NCI-H345 treated with DMSO at 0.1 percent for 48 hours (cell line): ENCODE measurements at regions not wholly inside any gene's neighbourhood (a gene's known extent, or its start where the extent isn't known, plus 50 kb on each side); places are given as distances from the start of the nearest gene placed in this dataset.

Source experiments
- DNase-seq: peaks from one replicate; lab custom pipeline; 2025; ENCODE audit not compliant: unreplicated experiment; lab: John Stamatoyannopoulos, UW

GRCh38 chr3:84039099-84039498 is 919.7 kb upstream of the CADM2 start:
- no peak for DNase-seq

GRCh38 chr3:84042399-84043106 is 916.2 kb upstream of the CADM2 start:
- no peak for DNase-seq

GRCh38 chr3:84066915-84067314 is 891.9 kb upstream of the CADM2 start:
- no peak for DNase-seq

DNA sequence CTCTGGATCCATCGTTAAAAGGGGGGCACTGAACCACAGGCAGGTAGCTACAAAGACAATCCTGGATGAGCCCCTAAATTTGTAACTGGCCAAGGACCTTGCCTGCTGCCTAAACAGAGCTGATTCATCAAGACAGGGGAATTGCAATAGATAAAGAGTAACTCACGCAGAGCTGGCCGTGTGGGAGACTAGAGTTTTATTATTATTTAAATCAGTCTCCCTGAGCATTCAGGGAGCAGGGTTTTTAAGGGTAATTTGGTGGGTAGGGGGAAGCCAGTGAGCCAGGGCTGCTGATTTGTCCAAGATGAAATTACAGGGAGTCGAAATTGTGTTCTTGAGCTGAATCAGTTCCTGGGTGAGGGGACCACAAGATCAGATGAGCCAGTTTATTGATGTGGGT is 885.1 kb upstream of the CADM2 start:
- DNase-seq = no peak

- no peak for DNase-seq
Observed at GRCh38 chr3:84074767-84075166, 884.0 kb upstream of the CADM2 start.

DNA sequence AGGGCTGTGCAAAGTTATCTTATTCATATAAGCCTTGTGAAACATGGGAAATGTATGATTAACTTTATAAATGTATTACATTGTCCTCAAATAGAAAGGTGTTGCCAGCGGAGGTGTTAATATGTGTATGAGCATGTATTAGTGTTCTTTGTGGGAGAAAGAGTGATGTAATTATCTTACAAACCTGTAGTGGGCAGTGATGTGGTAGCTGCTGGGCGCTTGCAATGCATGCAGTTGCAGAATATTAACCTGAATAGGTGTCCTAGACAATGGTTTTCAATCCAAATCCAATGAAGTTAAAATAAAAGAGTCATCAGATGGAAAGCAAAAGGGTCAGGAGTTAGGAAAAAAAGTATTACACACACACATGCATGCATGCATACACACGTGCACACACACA is 881.3 kb upstream of the CADM2 start:
- DNase-seq = no peak

DNA sequence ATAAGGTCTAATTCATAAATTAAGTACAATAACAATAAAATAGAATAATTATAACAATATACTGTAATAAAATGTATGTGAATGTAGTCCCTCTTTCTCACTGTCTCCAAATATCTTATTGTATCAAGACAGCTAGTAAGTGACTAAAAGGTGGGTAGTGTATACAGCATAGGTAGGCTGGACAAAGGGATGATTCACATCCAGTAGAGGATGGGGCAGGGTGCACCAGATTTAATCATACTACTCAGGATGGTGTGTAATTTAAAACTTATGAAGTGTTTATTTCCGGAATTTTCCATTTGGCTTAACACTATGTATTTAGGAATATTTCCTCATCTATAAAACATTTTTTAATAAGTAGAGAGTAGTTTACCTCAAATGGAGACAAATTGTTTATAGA is 876.1 kb upstream of the CADM2 start:
- DNase-seq = no peak

- no peak for DNase-seq
Observed at GRCh38 chr3:84092907-84093306, 865.9 kb upstream of the CADM2 start.

GRCh38 chr3:84096188-84096587 is 862.6 kb upstream of the CADM2 start:
- DNase-seq = no peak

- no peak for DNase-seq
Observed at GRCh38 chr3:84100861-84101260, 857.9 kb upstream of the CADM2 start.

GRCh38 chr3:84108442-84108971 is 850.3 kb upstream of the CADM2 start:
- no peak for DNase-seq

GRCh38 chr3:84109911-84110310 is 848.9 kb upstream of the CADM2 start:
- no peak for DNase-seq

DNA sequence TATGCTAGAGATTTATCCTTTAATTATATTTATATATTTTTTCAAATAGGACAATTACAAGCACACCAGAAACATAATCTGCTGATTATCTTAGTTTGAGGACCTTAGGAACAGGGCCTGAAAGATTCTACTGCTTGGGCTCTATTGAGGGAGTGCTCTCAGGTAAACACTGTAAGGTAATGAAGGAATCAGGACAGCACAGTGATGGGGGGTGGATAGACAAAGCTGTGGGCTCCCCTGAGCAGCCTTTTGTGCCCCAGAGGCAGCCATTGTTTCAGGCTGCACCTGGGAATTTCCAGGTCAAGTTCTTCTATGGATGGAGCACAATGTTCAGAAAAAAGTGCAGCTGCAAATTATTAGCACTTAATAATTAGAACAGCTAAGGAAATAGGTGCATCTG is 848.0 kb upstream of the CADM2 start:
- no peak for DNase-seq

DNA sequence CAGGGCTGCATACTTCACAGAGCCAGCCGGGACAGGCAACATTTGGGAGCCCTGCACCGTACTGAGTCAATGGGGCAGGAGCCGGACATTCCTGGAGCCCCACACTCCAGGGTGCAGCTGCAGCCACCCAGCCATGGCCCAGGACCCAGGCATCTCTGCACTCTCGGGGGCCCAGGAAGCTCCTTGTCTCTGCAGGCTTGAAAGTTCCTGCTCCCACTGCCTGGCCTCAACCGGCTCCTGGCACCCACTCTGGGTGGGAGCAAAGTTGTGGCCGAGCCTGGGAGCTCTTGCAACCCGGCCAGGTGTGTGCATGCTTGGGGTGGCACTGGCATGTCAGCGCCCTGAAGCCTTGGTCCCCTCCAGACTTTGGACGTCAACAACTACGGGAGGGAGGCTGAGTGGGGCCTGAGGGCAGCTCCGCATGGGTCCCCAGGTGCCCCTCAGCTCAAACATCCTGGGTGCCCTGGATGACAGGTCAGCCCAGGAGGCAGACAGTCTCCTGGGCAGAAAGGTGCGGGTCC is 833.5 kb upstream of the CADM2 start:
- no peak for DNase-seq

DNA sequence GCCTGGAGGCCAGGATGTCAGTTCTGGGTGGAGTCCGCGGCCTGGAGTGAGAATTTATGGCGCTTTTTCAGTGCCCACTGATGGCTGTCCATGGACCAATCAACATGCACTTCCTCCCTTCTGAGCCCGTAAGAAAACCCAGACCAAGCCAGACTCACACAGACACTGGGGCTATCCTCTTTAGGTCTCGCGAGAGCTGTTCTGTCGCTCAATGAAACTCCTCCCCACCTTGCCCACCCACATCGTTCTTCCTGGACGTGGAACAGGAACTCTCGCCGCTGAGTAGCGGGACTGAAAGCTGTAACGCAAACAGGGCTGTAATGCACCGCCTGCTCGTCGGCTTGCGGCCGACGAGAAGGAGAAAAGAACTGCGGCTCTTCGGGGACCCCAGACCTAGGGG is 833.0 kb upstream of the CADM2 start:
- no peak for DNase-seq

DNA sequence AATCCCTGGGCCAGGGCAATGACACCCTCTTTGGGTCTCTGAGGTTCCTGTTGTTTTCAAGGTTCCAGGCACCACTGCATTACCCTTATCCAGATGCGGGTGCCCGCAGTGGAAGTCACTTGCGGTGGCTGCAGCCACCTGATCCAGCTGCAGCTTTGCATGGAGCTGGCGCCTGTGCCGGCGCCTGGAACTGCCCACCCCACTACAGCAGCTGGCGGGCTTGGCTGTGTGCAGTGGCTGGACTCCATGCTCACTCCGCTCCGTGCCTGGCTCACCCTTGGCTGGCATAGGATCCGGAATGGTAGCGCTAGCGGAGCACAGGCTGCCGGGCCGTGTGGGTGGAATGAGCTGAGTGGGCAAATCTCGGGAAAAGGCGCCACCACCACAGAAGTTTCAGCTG is 832.6 kb upstream of the CADM2 start:
- no peak for DNase-seq

- DNase-seq = no peak
Observed at GRCh38 chr3:84128024-84128423, 830.8 kb upstream of the CADM2 start.

DNA sequence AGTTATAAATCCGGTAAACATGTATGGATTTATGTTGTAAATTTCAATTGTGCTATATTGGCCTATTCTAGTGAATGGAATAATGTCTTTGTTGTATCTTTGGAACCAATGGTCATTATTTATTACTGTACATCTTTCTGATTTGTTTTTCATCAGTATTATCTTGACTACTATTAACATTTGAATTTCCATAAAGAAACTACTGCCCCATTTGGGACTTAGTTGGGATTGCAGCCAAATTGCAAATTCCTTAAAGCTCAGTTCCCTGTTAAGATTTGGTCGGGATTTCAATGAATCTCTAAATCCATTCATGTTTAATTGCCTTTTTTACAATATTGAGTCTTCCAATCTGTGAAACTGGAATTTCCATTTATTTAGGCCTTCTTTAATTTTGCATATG is 822.4 kb upstream of the CADM2 start:
- no peak for DNase-seq

DNA sequence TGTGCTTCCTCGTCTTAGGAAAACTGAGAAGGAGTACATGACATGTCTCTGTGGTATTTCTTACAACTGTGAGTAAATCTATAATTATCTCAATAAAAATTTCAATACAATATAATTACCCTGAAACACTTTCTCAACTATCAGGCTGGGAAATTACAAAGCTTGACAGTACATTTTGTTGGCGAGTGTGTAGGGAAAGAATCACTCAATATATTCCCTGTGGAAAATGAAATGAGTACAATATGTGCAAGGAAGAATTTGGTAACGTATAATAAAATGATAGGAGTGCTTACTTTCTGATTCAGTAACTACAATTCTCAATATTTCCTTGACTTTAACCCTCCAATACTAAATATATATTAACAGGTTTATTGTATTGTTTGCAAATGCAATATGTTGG is 818.2 kb upstream of the CADM2 start:
- no peak for DNase-seq

DNA sequence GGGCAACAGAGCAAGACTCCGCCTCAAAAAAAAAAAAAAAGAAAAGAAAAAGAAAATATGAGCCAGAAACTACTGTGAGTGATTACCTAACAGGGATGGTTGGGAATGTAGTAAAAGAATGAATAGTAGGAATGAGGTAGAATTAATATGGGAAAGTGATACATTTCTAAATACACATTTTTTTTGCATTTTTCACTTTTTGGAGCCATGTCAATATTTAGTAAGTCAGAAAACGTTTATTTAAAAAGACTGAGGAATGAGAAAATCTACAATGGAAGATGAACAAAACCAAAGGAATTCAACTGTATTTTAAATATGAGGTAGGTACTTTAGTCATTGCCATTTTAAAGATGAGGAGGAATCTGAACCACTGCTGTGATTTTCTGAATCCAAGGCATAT is 817.2 kb upstream of the CADM2 start:
- DNase-seq = no peak

- DNase-seq = no peak
Observed at GRCh38 chr3:84165328-84165727, 793.5 kb upstream of the CADM2 start.

- no peak for DNase-seq
Observed at GRCh38 chr3:84175449-84175848, 783.3 kb upstream of the CADM2 start.

DNA sequence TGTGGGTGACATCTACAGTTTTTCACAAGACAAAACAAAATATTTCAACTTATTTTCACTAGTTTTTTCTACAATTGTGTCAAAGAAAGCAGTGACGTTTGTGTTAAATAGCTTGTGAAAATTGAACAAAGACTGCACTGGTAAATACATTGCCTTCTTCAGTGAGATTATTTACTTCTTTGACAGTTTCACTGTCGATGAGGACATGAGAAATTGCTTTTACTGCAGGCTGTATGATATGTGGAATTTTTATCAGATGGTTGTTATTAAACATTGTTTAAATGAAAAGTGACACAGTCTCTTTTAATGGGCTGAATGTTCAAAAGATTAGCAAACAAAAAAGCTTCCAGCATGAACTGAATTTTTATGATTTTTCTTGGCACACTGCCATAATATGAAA is 773.9 kb upstream of the CADM2 start:
- no peak for DNase-seq
